HG03095 (cell line): ENCODE measurements at regions not wholly inside any gene's neighbourhood (a gene's known extent, or its start where the extent isn't known, plus 50 kb on each side); places are given as distances from the start of the nearest gene placed in this dataset.
"Not testable (repeated sequence)": the region's sequence is repeated elsewhere in the genome, so short reads cannot be mapped to it uniquely, and the experiment has no call there.

Experiments used
- ATAC-seq: cut with Tn5 transposase; IDR thresholded peaks from one replicate; pipeline ENCODE4 v1.9.1; 2021; ENCODE audit warnings: moderate library complexity; ENCODE audit not compliant: unreplicated experiment

GRCh38 chr12:131192951-131193350 lies 239.2 kb downstream of the ADGRD1 start:
- ATAC-seq = no peak

GRCh38 chr12:131194166-131194565 lies 240.5 kb downstream of the ADGRD1 start:
- ATAC-seq = no peak

GRCh38 chr12:131195796-131196195 lies 242.1 kb downstream of the ADGRD1 start:
- ATAC-seq = no peak

GRCh38 chr12:131196220-131196619 lies 242.5 kb downstream of the ADGRD1 start:
- ATAC-seq = no peak

- no peak for ATAC-seq
Measured at GRCh38 chr12:131197490-131197889, 243.8 kb downstream of the ADGRD1 start.

GRCh38 chr12:131199221-131199620 lies 245.5 kb downstream of the ADGRD1 start:
- no peak for ATAC-seq

GRCh38 chr12:131201912-131202311 lies 248.2 kb downstream of the ADGRD1 start:
- not testable (repeated sequence) for ATAC-seq

GRCh38 chr12:131202592-131203378 lies 249.1 kb downstream of the ADGRD1 start:
- no peak for ATAC-seq

- no peak for ATAC-seq
Measured at GRCh38 chr12:131203666-131204415, 250.1 kb downstream of the ADGRD1 start.

- ATAC-seq = no peak
Measured at GRCh38 chr12:131204416-131205274, 250.9 kb downstream of the ADGRD1 start.

GRCh38 chr12:131205275-131205933 lies 251.7 kb downstream of the ADGRD1 start:
- ATAC-seq = not testable (repeated sequence)

- not testable (repeated sequence) for ATAC-seq
Measured at GRCh38 chr12:131206630-131207299, 253.1 kb downstream of the ADGRD1 start.

GRCh38 chr12:131207300-131207660 lies 253.6 kb downstream of the ADGRD1 start:
- ATAC-seq = not testable (repeated sequence)

GRCh38 chr12:131207841-131208240 lies 254.1 kb downstream of the ADGRD1 start:
- ATAC-seq = not testable (repeated sequence)

GRCh38 chr12:131208425-131208824 lies 254.7 kb downstream of the ADGRD1 start:
- no peak for ATAC-seq

GRCh38 chr12:131209082-131210070 lies 255.7 kb downstream of the ADGRD1 start:
- ATAC-seq = no peak

- no peak for ATAC-seq
Measured at GRCh38 chr12:131210506-131211339, 257.0 kb downstream of the ADGRD1 start.

GRCh38 chr12:131211340-131211938 lies 257.7 kb downstream of the ADGRD1 start:
- no peak for ATAC-seq
